ENCODE measurements at regions not wholly inside any gene's neighbourhood (a gene's known extent, or its start where the extent isn't known, plus 50 kb on each side); places are given as distances from the start of the nearest gene placed in this dataset.

GRCh38 chr1:177710696-177711620 lies 258.9 kb downstream of the SEC16B start:
- no peaks in the 10 kb centered on the region for H3K36me3 ChIP-seq (ENCODE audit: control insufficient read depth in 3 of 3, insufficient read depth in 2 of 3, low read depth in 1 of 3, low read length in 3 of 3)
- H3K27me3 ChIP-seq (ENCODE audit: control insufficient read depth in 3 of 3, insufficient read depth in 3 of 3, low read length in 3 of 3), result no peaks in the 10 kb centered on the region
- FAIRE-seq (no peak), DNase-seq (no peak)
- no peaks in the 10 kb centered on the region for H3K9me3 ChIP-seq (ENCODE audit: control insufficient read depth in 2 of 2, insufficient read depth in 1 of 2, low read depth in 1 of 2, low read length in 1 of 2)
- no peak overlapping the region for H3K4me3 ChIP-seq (ENCODE audit: low read depth in 1 of 3, low read length in 3 of 3)
- 67 to 75% (median 73%) methylated on average over 17 of the region's 17 CpGs for WGBS, 3 donors
- no peak overlapping the region for H3K27ac ChIP-seq (ENCODE audit: low read depth in 1 of 3, low read length in 2 of 3)
- no peaks in the 10 kb centered on the region for H3K4me1 ChIP-seq (ENCODE audit: control insufficient read depth in 3 of 3, insufficient read depth in 2 of 3, low read depth in 1 of 3, low read length in 2 of 3)

DNA sequence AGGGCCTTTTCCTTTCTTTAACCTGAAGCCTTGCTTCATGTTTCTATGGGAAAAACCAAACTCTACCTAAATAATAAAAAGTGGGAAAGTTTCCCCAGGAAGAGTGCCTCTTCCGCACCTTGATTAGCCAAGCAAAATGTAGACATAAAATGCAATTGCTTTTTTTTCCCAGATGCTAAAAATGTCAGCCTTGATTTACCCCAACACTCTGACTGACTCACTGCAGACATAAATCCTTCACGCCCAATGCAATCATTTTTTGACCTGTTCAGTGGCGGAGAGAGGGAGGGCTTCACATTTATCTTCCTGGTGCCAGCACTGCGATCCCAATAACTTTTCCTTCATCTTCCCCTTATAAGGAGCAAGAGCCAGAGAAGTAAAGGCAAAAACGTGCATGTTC lies 261.5 kb downstream of the SEC16B start:
- Histone ChIP-seq H3K27ac (ENCODE audit: low read depth in 1 of 3, low read length in 2 of 3) (no peak overlapping the region), H3K9me3 (ENCODE audit: control insufficient read depth in 2 of 2, insufficient read depth in 1 of 2, low read depth in 1 of 2, low read length in 1 of 2) (no peaks in the 10 kb centered on the region), H3K36me3 (ENCODE audit: control insufficient read depth in 3 of 3, insufficient read depth in 2 of 3, low read depth in 1 of 3, low read length in 3 of 3) (no peaks in the 10 kb centered on the region), H3K4me3 (ENCODE audit: low read depth in 1 of 3, low read length in 3 of 3) (no peak overlapping the region), H3K4me1 (ENCODE audit: control insufficient read depth in 3 of 3, insufficient read depth in 2 of 3, low read depth in 1 of 3, low read length in 2 of 3) (no peaks in the 10 kb centered on the region), H3K27me3 (ENCODE audit: control insufficient read depth in 3 of 3, insufficient read depth in 3 of 3, low read length in 3 of 3) (no peaks in the 10 kb centered on the region)
- no peak for FAIRE-seq
- no peak for DNase-seq
- 72 to 84% (median 79%) methylated on average over 5 of the region's 5 CpGs for WGBS, 3 donors

DNA sequence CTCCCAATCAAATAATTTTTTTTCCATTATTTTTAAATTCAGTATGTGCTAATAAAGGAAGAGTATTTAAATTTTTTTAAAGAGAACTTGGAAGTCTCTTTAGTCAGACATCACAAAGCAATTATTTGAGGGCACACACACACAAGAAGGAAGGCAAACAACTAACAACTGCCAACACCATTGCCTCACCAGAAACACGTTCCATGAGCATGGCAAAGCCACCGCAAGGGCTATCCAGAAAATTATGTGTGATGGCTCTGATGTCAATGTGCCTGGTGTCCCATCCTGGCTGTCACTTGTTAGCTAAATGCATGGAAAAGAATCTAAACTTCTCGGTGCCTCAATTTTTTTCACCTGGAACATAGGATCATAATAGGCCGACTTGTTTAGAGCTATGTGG lies 262.9 kb downstream of the SEC16B start:
- Histone ChIP-seq H3K27ac (ENCODE audit: low read depth in 1 of 3, low read length in 2 of 3) (no peak overlapping the region), H3K27me3 (ENCODE audit: control insufficient read depth in 3 of 3, insufficient read depth in 3 of 3, low read length in 3 of 3) (no peaks in the 10 kb centered on the region), H3K9me3 (ENCODE audit: control insufficient read depth in 2 of 2, insufficient read depth in 1 of 2, low read depth in 1 of 2, low read length in 1 of 2) (no peaks in the 10 kb centered on the region), H3K4me1 (ENCODE audit: control insufficient read depth in 3 of 3, insufficient read depth in 2 of 3, low read depth in 1 of 3, low read length in 2 of 3) (no peaks in the 10 kb centered on the region), H3K4me3 (ENCODE audit: low read depth in 1 of 3, low read length in 3 of 3) (no peak overlapping the region), H3K36me3 (ENCODE audit: control insufficient read depth in 3 of 3, insufficient read depth in 2 of 3, low read depth in 1 of 3, low read length in 3 of 3) (no peaks in the 10 kb centered on the region)
- WGBS, 3 donors, result 75 to 91% (median 88%) methylated on average over 4 of the region's 4 CpGs
- FAIRE-seq, result no peak
- DNase-seq, result no peak

GRCh38 chr1:177705839-177706238 lies 264.0 kb downstream of the SEC16B start:
- Histone ChIP-seq H3K27me3 (ENCODE audit: control insufficient read depth in 3 of 3, insufficient read depth in 3 of 3, low read length in 3 of 3) (no peaks in the 10 kb centered on the region), H3K4me1 (ENCODE audit: control insufficient read depth in 3 of 3, insufficient read depth in 2 of 3, low read depth in 1 of 3, low read length in 2 of 3) (no peaks in the 10 kb centered on the region), H3K36me3 (ENCODE audit: control insufficient read depth in 3 of 3, insufficient read depth in 2 of 3, low read depth in 1 of 3, low read length in 3 of 3) (no peaks in the 10 kb centered on the region), H3K4me3 (ENCODE audit: low read depth in 1 of 3, low read length in 3 of 3) (no peak overlapping the region), H3K27ac (ENCODE audit: low read depth in 1 of 3, low read length in 2 of 3) (no peak overlapping the region), H3K9me3 (ENCODE audit: control insufficient read depth in 2 of 2, insufficient read depth in 1 of 2, low read depth in 1 of 2, low read length in 1 of 2) (no peaks in the 10 kb centered on the region)
- 57 to 66% (median 63%) methylated on average over 5 of the region's 5 CpGs for WGBS, 3 donors
- DNase-seq (no peak), FAIRE-seq (no peak)

GRCh38 chr1:177703888-177704446 lies 265.9 kb downstream of the SEC16B start:
- no peak for FAIRE-seq
- DNase-seq, result no peak
- Histone ChIP-seq H3K9me3 (ENCODE audit: control insufficient read depth in 2 of 2, insufficient read depth in 1 of 2, low read depth in 1 of 2, low read length in 1 of 2) (no peaks in the 10 kb centered on the region), H3K4me3 (ENCODE audit: low read depth in 1 of 3, low read length in 3 of 3) (no peak overlapping the region), H3K36me3 (ENCODE audit: control insufficient read depth in 3 of 3, insufficient read depth in 2 of 3, low read depth in 1 of 3, low read length in 3 of 3) (no peaks in the 10 kb centered on the region), H3K27me3 (ENCODE audit: control insufficient read depth in 3 of 3, insufficient read depth in 3 of 3, low read length in 3 of 3) (no peaks in the 10 kb centered on the region), H3K4me1 (ENCODE audit: control insufficient read depth in 3 of 3, insufficient read depth in 2 of 3, low read depth in 1 of 3, low read length in 2 of 3) (no peaks in the 10 kb centered on the region), H3K27ac (ENCODE audit: low read depth in 1 of 3, low read length in 2 of 3) (no peak overlapping the region)
- WGBS, 3 donors, result 60 to 71% (median 66%) methylated on average over 3 of the region's 3 CpGs

- Histone ChIP-seq H3K36me3 (ENCODE audit: control insufficient read depth in 3 of 3, insufficient read depth in 2 of 3, low read depth in 1 of 3, low read length in 3 of 3) (no peaks in the 10 kb centered on the region), H3K4me1 (ENCODE audit: control insufficient read depth in 3 of 3, insufficient read depth in 2 of 3, low read depth in 1 of 3, low read length in 2 of 3) (no peaks in the 10 kb centered on the region), H3K9me3 (ENCODE audit: control insufficient read depth in 2 of 2, insufficient read depth in 1 of 2, low read depth in 1 of 2, low read length in 1 of 2) (no peaks in the 10 kb centered on the region), H3K4me3 (ENCODE audit: low read depth in 1 of 3, low read length in 3 of 3) (no peak overlapping the region), H3K27me3 (ENCODE audit: control insufficient read depth in 3 of 3, insufficient read depth in 3 of 3, low read length in 3 of 3) (no peaks in the 10 kb centered on the region), H3K27ac (ENCODE audit: low read depth in 1 of 3, low read length in 2 of 3) (no peak overlapping the region)
- DNase-seq (no peak), FAIRE-seq (no peak)
- 57 to 70% (median 62%) methylated on average over 3 of the region's 3 CpGs for WGBS, 3 donors
These were observed 268.1 kb downstream of the SEC16B start for GRCh38 chr1:177701654-177702353.

- H3K9me3 ChIP-seq (ENCODE audit: control insufficient read depth in 2 of 2, insufficient read depth in 1 of 2, low read depth in 1 of 2, low read length in 1 of 2), result no peaks in the 10 kb centered on the region
- FAIRE-seq (no peak), DNase-seq (no peak)
- no peaks in the 10 kb centered on the region for H3K4me1 ChIP-seq (ENCODE audit: control insufficient read depth in 3 of 3, insufficient read depth in 2 of 3, low read depth in 1 of 3, low read length in 2 of 3)
- no peak overlapping the region for H3K27ac ChIP-seq (ENCODE audit: low read depth in 1 of 3, low read length in 2 of 3)
- WGBS, 3 donors, result 74 to 77% (median 77%) methylated on average over 5 of the region's 5 CpGs
- H3K36me3 ChIP-seq (ENCODE audit: control insufficient read depth in 3 of 3, insufficient read depth in 2 of 3, low read depth in 1 of 3, low read length in 3 of 3), result no peaks in the 10 kb centered on the region
- no peak overlapping the region for H3K4me3 ChIP-seq (ENCODE audit: low read depth in 1 of 3, low read length in 3 of 3)
- no peaks in the 10 kb centered on the region for H3K27me3 ChIP-seq (ENCODE audit: control insufficient read depth in 3 of 3, insufficient read depth in 3 of 3, low read length in 3 of 3)
These were observed 269.0 kb downstream of the SEC16B start for GRCh38 chr1:177700856-177701255.

DNA sequence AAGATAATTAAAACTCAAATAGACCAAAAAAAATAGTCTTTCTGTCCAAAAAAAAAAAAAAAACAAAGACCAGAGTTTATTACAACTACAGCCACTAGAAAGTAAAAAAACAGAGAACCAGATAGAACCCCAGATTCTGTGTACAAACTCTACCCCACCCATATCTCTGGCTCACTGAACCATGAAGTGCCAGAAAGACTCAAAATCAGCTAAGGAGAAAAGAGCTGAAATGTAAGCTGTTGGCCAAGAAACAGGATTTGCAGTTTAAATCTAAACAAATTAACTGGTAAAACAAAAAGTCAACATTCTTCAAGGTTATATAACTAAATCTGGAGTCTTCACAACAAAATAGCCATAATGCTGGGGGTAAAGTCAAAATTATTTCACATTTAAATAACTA lies 278.9 kb downstream of the SEC16B start:
- Histone ChIP-seq H3K36me3 (ENCODE audit: control insufficient read depth in 3 of 3, insufficient read depth in 2 of 3, low read depth in 1 of 3, low read length in 3 of 3) (no peaks in the 10 kb centered on the region), H3K27ac (ENCODE audit: low read depth in 1 of 3, low read length in 2 of 3) (no peak overlapping the region), H3K4me3 (ENCODE audit: low read depth in 1 of 3, low read length in 3 of 3) (no peak overlapping the region), H3K27me3 (ENCODE audit: control insufficient read depth in 3 of 3, insufficient read depth in 3 of 3, low read length in 3 of 3) (no peaks in the 10 kb centered on the region), H3K4me1 (ENCODE audit: control insufficient read depth in 3 of 3, insufficient read depth in 2 of 3, low read depth in 1 of 3, low read length in 2 of 3) (no peaks in the 10 kb centered on the region), H3K9me3 (ENCODE audit: control insufficient read depth in 2 of 2, insufficient read depth in 1 of 2, low read depth in 1 of 2, low read length in 1 of 2) (no peaks in the 10 kb centered on the region)
- FAIRE-seq, result no peak
- DNase-seq, result no peak

All from small intestine (tissue), 7 donors.